Left forelimb (tissue), 1 donor: ENCODE measurements at regions not wholly inside any gene's neighbourhood (a gene's known extent, or its start where the extent isn't known, plus 50 kb on each side); places are given as distances from the start of the nearest gene placed in this dataset.
"Not testable (repeated sequence)": the region's sequence is repeated elsewhere in the genome, so short reads cannot be mapped to it uniquely, and the experiment has no call there.

Source experiments
- DNase-seq: peaks from one replicate; pipeline ENCODE4 v3.0.0-alpha.2; 2018; ENCODE audit warnings: low spot score

GRCh38 chr22:46040471-46041465, 63.8 kb upstream of the WNT7B start:
- DNase-seq: peak; percentile 45

GRCh38 chr22:46041642-46042041, 64.7 kb upstream of the WNT7B start:
- DNase-seq: peak; percentile 36

- peak; percentile 49 for DNase-seq
Measured at GRCh38 chr22:46042786-46043185, 65.8 kb upstream of the WNT7B start.

GRCh38 chr22:46043339-46043738, 66.4 kb upstream of the WNT7B start:
- DNase-seq: peak; percentile 54

- DNase-seq: no peak
Measured at GRCh38 chr22:46043816-46044620, 67.1 kb upstream of the WNT7B start.

- DNase-seq: peak; percentile 84
Measured at GRCh38 chr22:46044621-46045458, 67.9 kb upstream of the WNT7B start.

- DNase-seq: peak; percentile 62
Measured at GRCh38 chr22:46045459-46046298, 68.7 kb upstream of the WNT7B start.

- no peak for DNase-seq
Measured at GRCh38 chr22:46046299-46046685, 69.3 kb upstream of the WNT7B start.

- DNase-seq: peak; percentile 46
Measured at GRCh38 chr22:46047226-46047625, 70.3 kb upstream of the WNT7B start.

GRCh38 chr22:46047841-46048595, 71.1 kb upstream of the WNT7B start:
- DNase-seq: no peak

GRCh38 chr22:46048661-46049060, 71.7 kb upstream of the WNT7B start:
- DNase-seq: not testable (repeated sequence)

GRCh38 chr22:46049726-46050450, 72.9 kb upstream of the WNT7B start:
- peak; percentile 57 for DNase-seq

GRCh38 chr22:46050451-46050845, 73.5 kb upstream of the WNT7B start:
- DNase-seq: no peak

- DNase-seq: peak; percentile 37
Measured at GRCh38 chr22:46050916-46051614, 74.1 kb upstream of the WNT7B start.

GRCh38 chr22:46051646-46052045, 74.7 kb upstream of the WNT7B start:
- no peak for DNase-seq

GRCh38 chr22:46052331-46052771, 75.4 kb upstream of the WNT7B start:
- DNase-seq: peak; percentile 40

GRCh38 chr22:46052801-46053562, 76.0 kb upstream of the WNT7B start:
- no peak for DNase-seq

- DNase-seq: peak; percentile 81
Measured at GRCh38 chr22:46053563-46054090, 76.7 kb upstream of the WNT7B start.
